Activated naive CD4-positive, alpha-beta T cell treated with anti-CD3 and anti-CD28 coated beads, Interleukin-2, amount 50 U/mL, for 24 hours (primary cell): ENCODE measurements at regions not wholly inside any gene's neighbourhood (a gene's known extent, or its start where the extent isn't known, plus 50 kb on each side); places are given as distances from the start of the nearest gene placed in this dataset.

Source experiments
- H3K27ac Mint-ChIP-seq: one replicate; pipeline ENCODE4 v1.8.0; 2021; ENCODE audit warnings: mild to moderate bottlenecking, mixed read lengths
- H3K27me3 Mint-ChIP-seq: one replicate; pipeline ENCODE4 v1.8.0; 2021; ENCODE audit warnings: mixed read lengths
- H3K36me3 Mint-ChIP-seq: one replicate; pipeline ENCODE4 v1.8.0; 2021; ENCODE audit warnings: mixed read lengths
- H3K4me1 Mint-ChIP-seq: one replicate; pipeline ENCODE4 v1.8.0; 2021; ENCODE audit warnings: mixed read lengths
- H3K4me3 Mint-ChIP-seq: one replicate; pipeline ENCODE4 v1.8.0; 2021; ENCODE audit warnings: mild to moderate bottlenecking, mixed read lengths
- H3K9me3 Mint-ChIP-seq: one replicate; pipeline ENCODE4 v1.8.0; 2021; ENCODE audit warnings: mixed read lengths

DNA sequence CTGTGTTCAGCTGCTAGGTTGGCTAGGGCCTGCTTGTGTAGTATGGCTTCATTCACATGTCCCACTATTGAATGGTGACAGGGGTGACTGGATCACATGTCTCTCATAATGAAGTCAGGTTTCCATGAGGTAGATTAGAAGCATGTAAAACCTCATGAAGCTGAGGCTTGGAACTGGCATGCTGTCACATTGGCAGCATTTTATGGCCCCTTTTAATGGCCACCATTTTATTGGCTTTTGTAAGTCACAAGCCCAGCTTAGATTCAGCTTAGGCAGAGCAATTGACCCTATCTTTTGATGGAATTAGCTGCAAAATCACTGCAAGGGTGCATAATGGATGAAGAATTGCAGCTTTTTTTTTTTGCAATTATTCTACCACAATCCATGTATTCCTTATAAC lies 583.5 kb downstream of the MED13L start:
- no peak overlapping the region for H3K4me3 Mint-ChIP-seq
- no peaks in the 10 kb centered on the region for H3K4me1 Mint-ChIP-seq
- no peak overlapping the region for H3K27ac Mint-ChIP-seq
- H3K27me3 Mint-ChIP-seq: peaks cover 3% of the 10 kb centered on the region
- H3K9me3 Mint-ChIP-seq: no peaks in the 10 kb centered on the region
- no peaks in the 10 kb centered on the region for H3K36me3 Mint-ChIP-seq

DNA sequence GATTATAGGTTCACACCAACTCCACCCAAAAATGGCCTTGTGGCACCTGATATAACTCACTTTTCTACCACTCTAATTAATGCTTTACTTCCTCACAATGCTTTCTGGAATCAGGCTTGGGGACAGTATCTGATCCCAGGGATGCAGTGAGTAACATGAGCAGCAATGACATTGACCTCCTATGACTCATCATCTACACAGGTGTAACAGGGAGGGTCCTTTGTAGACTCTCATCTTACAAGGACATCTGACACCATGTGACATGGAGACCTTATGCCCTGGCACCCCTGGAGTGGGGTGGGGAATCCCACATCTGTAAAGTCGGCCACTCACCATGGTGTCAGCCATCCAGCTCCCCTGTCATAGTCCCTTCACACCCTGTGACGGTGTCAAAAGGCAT lies 586.4 kb downstream of the MED13L start:
- no peaks in the 10 kb centered on the region for H3K9me3 Mint-ChIP-seq
- no peak overlapping the region for H3K4me3 Mint-ChIP-seq
- H3K27ac Mint-ChIP-seq: no peak overlapping the region
- no peaks in the 10 kb centered on the region for H3K36me3 Mint-ChIP-seq
- no peaks in the 10 kb centered on the region for H3K4me1 Mint-ChIP-seq
- H3K27me3 Mint-ChIP-seq: peaks cover 5% of the 10 kb centered on the region

DNA sequence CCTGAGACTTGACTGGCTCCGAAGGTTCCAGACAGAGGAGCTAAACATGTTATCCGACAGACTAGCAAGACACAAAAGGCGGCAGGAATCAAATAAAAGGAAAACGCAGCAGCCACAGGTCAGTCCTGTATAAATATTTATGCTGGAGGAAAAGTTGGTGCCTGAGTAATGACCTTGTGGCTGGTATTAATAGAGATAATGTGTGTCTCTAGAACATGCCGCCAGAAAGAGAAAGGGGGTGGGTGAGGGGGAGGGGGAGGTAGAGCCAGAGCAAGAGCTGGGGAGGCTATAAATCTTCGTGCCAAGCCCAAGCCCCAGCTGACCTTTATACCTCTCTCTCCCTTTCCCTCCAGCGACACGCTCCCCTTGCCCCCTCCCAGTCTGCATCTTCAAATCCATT lies 590.4 kb downstream of the MED13L start:
- Mint-ChIP-seq H3K36me3 (no peaks in the 10 kb centered on the region), H3K27me3 (peaks cover 2% of the 10 kb centered on the region), H3K27ac (no peak overlapping the region), H3K9me3 (no peaks in the 10 kb centered on the region), H3K4me1 (no peaks in the 10 kb centered on the region), H3K4me3 (no peak overlapping the region)

DNA sequence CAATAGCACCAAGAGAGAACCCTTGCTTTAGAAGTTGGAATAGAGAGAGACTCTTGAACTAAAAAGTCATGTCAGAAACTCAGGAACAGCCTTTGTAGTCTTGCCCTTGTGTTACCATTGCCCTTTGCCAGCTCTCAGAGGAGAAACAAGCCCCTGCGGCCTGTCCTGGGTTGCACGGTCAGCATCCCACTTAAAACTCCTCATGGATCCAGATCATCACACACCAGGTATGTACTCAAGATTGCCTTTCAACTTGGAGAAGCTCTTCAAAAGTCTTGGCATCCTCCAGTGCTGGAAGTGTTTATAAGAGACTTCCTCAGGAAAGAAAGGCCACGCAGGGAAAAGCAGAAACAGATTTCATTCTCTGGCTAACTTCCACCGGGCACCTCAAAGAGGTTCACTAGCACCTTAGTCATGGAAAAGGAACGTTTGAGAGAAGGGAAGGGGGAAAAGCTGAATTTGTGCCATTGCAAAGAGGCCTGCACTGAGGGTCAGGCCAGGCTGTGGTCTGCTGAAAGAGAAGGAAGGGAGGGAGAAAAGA lies 594.2 kb downstream of the MED13L start:
- Mint-ChIP-seq H3K9me3 (no peaks in the 10 kb centered on the region), H3K27ac (no peak overlapping the region), H3K4me1 (no peaks in the 10 kb centered on the region), H3K27me3 (peaks cover 1% of the 10 kb centered on the region), H3K4me3 (no peak overlapping the region), H3K36me3 (no peaks in the 10 kb centered on the region)

DNA sequence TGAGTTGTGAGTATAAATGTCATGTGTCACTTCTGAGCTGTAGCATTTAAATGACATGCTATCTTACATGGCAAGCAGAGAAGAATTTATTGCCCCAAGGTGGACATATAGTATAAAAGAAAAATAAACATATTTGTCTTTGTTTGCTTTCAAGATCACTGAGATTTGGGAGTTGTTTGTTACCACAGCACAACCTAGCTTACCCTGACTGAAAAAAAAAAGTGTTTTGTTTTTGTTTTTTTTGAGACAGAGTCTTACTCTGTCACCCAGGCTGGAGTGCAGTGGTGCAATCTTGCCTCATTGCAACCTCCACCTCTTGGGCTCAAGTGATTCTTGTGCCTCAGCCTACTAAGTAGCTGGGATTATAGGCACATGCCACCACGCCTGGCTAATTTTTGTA lies 596.5 kb downstream of the MED13L start:
- Mint-ChIP-seq H3K27me3 (no peaks in the 10 kb centered on the region), H3K9me3 (no peaks in the 10 kb centered on the region), H3K36me3 (no peaks in the 10 kb centered on the region), H3K4me1 (no peaks in the 10 kb centered on the region), H3K4me3 (no peak overlapping the region), H3K27ac (no peak overlapping the region)

DNA sequence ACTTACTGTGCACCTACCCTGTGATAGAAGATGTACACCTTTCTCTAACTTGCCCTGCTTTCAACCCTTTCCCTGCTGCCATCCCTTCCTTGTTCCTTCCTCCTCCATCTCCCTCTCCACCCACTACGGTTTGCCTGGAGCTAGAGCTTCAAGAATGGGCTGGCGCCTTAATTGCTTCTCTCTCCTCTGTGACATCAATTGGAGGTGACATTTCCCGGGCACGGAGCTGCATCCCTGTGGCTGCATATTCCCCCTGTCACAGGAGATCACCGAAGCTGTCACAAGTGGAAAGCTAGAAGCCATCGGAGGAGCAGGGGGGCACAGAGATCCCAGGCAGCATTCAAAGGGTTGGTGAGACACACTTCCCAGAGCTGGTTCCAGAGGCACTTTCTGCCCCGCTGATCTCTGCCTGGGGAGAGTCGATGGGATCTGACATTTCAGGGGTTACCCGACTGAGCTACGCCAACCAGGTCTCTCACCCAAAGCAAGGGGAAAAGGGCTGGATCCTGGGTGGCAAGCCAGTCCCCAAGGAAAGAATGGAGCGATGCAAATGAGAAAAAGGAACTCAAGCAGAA lies 604.9 kb downstream of the MED13L start:
- Mint-ChIP-seq H3K4me1 (no peaks in the 10 kb centered on the region), H3K36me3 (no peaks in the 10 kb centered on the region), H3K27ac (no peak overlapping the region), H3K27me3 (no peaks in the 10 kb centered on the region), H3K9me3 (peaks cover 9% of the 10 kb centered on the region), H3K4me3 (no peak overlapping the region)

DNA sequence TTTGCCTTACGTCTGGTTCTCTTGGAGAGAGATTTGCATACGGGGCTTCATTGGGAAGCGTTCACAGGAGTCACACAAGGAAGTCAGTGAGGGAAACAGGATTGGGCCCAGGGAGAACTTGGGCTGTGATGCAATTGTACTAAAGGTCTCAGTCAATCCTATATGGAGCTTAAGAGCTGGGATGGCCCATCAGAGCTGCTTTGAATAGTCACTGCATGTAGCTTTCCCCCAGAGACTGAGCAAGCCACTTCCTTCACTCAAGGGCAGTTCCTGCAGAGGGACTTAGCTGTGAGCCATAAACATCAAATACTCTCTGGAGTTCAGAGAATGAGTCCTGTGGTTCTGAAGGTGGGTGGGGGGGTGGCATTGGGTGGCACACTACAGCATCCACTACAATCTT lies 605.4 kb downstream of the MED13L start:
- H3K4me1 Mint-ChIP-seq: no peaks in the 10 kb centered on the region
- no peaks in the 10 kb centered on the region for H3K27me3 Mint-ChIP-seq
- peaks cover 9% of the 10 kb centered on the region for H3K9me3 Mint-ChIP-seq
- no peaks in the 10 kb centered on the region for H3K36me3 Mint-ChIP-seq
- H3K27ac Mint-ChIP-seq: no peak overlapping the region
- H3K4me3 Mint-ChIP-seq: no peak overlapping the region

DNA sequence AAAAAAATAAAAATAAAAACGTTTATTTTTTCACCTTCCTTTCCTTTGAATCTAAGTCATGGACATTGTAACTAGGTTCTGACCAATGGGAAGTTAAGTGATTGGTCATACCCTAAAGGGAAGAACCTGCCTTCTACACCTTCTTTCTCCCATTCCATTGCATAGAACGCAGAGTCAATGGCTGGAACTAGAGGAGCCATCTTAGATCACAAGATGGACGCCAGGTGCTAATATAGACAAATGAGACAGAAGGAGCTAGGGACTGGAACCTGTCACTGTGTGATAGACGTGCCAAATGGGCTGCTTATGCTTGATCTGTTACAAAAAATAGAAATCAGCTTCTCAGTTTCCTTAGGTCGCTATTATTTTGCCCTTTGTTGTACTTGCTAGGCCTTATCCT lies 606.6 kb downstream of the MED13L start:
- peaks cover 9% of the 10 kb centered on the region for H3K9me3 Mint-ChIP-seq
- H3K36me3 Mint-ChIP-seq: no peaks in the 10 kb centered on the region
- no peaks in the 10 kb centered on the region for H3K4me1 Mint-ChIP-seq
- no peaks in the 10 kb centered on the region for H3K27me3 Mint-ChIP-seq
- H3K4me3 Mint-ChIP-seq: no peak overlapping the region
- no peak overlapping the region for H3K27ac Mint-ChIP-seq

DNA sequence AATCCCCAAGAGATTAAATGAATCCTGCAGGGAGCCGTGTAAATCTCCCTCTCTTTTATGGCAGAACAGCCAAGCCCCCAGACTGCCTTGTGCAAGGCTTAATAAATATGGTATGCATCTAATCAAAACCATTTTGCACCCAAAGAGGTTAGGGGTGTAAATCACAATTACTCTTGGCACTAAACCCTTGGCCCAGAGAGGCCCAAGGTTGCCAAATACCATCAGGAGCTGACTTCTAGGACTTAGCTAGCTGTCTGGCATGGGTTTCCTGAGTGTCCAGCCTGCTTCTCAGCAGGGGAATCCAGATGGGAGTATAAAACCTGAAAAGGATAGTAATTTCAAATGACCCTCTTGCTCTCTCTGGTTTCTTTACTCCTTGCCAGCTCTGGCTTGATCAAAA lies 610.4 kb downstream of the MED13L start:
- Mint-ChIP-seq H3K9me3 (peaks cover 14% of the 10 kb centered on the region), H3K27ac (no peak overlapping the region), H3K27me3 (peaks cover 4% of the 10 kb centered on the region), H3K4me1 (no peaks in the 10 kb centered on the region), H3K4me3 (no peak overlapping the region), H3K36me3 (no peaks in the 10 kb centered on the region)

DNA sequence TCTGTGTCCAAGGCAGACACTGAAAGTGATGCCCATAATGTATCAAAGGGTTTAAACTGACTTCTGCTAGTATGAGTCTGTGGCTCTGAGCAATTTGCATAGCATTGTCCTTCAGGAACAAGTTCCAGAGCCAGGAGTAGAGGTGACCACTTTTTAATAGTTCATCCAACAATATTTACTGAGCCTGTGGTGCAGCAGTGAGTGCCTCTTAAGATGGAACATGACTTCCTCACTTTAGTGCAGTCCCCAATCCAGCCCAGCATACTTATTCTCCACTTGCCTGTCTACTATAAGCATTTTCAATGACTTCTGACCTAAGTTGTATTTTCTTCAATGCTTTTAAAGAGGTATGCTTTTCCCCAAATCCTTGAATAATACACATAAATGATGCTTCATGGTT lies 611.3 kb downstream of the MED13L start:
- H3K9me3 Mint-ChIP-seq: peaks cover 9% of the 10 kb centered on the region
- H3K27me3 Mint-ChIP-seq: peaks cover 7% of the 10 kb centered on the region
- H3K4me3 Mint-ChIP-seq: no peak overlapping the region
- no peaks in the 10 kb centered on the region for H3K36me3 Mint-ChIP-seq
- no peak overlapping the region for H3K27ac Mint-ChIP-seq
- H3K4me1 Mint-ChIP-seq: no peaks in the 10 kb centered on the region

DNA sequence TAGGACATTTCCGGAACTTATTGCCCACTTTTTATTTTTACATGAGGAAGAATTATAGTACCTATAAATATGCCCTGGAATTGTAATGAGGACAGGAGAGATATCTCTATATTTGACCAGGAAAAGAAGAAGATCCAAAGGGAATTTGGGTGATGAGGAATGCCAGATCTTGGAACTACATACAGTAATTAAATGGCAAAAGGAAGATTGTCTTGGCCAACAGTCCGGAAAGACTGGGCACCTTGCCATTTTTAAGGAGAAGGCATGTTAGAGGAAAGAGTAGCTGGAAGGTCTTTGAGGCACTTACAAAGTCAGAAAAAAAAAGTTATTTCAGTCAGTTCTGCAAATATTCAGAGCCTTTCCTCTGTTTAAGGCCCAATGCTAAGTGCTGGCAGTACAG lies 616.4 kb downstream of the MED13L start:
- Mint-ChIP-seq H3K27ac (no peak overlapping the region), H3K9me3 (peaks cover 7% of the 10 kb centered on the region), H3K4me3 (no peak overlapping the region), H3K4me1 (no peaks in the 10 kb centered on the region), H3K36me3 (no peaks in the 10 kb centered on the region), H3K27me3 (peaks cover 14% of the 10 kb centered on the region)

DNA sequence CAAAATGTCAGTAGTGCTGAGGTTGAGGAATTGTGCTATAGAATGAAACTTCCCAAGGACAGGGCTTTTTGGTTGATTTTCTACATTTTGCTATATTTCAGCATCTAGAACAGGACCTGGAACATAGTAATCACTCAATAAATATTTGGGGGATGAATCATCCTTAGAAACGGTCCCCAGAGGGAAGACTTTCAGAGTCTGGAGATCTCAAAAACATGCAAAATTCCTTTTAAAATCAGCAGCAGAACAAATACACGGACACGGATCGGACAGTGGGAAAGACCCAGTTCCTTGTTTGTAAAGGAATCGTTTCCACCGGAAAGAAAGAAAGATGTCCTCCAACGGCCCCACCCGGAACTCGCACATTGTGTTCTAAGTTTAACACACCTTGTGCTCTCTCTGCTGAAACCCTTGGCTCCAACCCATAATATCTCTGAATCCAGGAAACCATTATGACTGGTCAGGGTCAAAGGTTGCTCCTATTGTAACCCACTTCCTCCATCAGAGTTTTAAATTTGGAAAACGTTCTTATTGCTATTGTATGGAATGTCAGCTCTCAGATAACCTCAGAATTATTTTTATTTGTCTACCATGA lies 617.2 kb downstream of the MED13L start:
- Mint-ChIP-seq H3K9me3 (peaks cover 7% of the 10 kb centered on the region), H3K4me3 (no peak overlapping the region), H3K27ac (no peak overlapping the region), H3K36me3 (no peaks in the 10 kb centered on the region), H3K27me3 (peaks cover 14% of the 10 kb centered on the region), H3K4me1 (no peaks in the 10 kb centered on the region)

DNA sequence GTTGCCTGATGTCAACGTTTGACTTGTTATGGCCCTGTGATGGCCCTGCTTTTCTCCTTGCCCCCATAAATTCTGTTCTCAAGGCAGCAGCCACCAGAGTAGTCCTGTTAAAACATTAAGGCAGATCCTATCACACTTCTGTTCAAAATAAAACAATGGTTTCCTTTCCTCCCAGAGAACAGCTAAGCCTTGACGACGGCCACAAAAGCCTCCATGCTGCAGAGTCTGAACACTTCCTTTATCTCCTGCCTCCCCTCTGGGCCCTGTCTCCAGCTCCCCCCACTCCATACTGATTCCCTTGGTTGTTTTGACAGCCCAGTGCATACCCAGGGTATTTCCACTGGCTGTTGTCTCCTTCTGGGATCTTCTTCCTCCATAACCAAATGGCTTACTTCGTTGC lies 618.1 kb downstream of the MED13L start:
- no peak overlapping the region for H3K27ac Mint-ChIP-seq
- H3K36me3 Mint-ChIP-seq: no peaks in the 10 kb centered on the region
- H3K27me3 Mint-ChIP-seq: peaks cover 14% of the 10 kb centered on the region
- H3K4me3 Mint-ChIP-seq: no peak overlapping the region
- H3K4me1 Mint-ChIP-seq: no peaks in the 10 kb centered on the region
- H3K9me3 Mint-ChIP-seq: peaks cover 7% of the 10 kb centered on the region

DNA sequence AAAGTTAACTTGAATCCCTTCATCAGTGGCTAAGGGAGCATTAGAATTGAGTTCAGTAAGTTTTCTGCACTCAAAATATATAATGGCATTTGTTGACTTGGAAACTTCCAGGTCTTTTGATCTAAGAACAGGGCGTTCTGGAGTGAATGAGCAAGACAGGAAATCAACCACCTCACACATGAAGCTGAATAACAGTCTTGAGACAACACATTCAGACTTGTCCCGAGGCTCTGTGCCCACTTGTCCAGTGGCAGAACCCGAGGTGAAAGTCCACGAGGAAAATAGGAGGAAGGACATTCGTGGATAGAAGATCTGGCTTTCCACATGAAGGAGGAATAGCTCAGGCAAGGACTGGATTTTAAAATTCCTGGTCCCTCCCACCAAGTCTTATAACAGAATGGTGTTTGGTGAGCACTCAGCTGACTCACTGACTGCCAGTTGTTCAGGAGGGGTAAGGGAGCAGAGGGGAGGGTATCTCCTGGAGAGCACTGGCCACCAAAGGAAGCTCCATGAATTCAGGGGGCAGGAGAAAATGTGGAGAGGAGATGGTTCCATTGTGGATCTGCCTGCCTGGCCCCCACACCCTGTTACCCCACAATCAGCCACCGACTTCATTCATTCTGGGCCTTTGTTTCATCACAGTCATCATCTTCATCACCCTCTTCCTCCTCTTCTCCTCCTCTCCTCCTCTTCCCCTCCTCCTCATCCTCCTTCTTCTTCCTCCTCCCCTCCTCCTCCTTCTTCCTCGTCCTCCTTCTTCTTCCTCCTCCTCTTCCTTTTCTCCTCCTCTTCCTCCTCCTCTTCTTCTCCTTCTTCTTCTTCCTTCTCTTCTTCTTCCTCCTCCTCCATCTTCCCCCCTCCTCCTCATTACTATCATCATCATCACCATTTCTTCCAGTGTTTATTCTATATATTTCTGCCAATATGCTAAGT lies 620.1 kb downstream of the MED13L start:
- no peak overlapping the region for H3K27ac Mint-ChIP-seq
- peaks cover 14% of the 10 kb centered on the region for H3K27me3 Mint-ChIP-seq
- H3K4me3 Mint-ChIP-seq: no peak overlapping the region
- no peaks in the 10 kb centered on the region for H3K4me1 Mint-ChIP-seq
- H3K9me3 Mint-ChIP-seq: peaks cover 5% of the 10 kb centered on the region
- H3K36me3 Mint-ChIP-seq: no peaks in the 10 kb centered on the region

DNA sequence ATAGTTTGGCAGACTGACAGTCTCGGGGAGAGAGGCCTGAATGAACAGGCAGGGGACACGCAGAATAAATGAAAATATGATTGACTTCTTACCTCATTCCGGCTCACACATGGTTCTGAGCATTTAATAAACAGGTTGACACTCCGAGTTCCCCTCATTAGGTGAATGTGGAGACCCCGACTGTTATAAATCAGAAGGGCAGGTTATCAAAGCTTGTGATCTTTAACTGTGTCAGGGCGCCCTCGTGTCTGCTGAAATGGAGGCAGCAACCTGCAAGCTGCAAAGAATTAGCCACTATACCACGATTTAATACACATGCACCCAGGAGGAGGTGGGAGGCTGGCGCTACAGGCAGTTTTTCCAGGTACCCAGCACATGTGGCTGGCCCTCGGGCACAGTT lies 627.5 kb downstream of the MED13L start:
- Mint-ChIP-seq H3K27me3 (peaks cover 4% of the 10 kb centered on the region), H3K27ac (no peak overlapping the region), H3K9me3 (peaks cover 10% of the 10 kb centered on the region), H3K4me3 (no peak overlapping the region), H3K36me3 (peaks cover 3% of the 10 kb centered on the region), H3K4me1 (no peaks in the 10 kb centered on the region)

DNA sequence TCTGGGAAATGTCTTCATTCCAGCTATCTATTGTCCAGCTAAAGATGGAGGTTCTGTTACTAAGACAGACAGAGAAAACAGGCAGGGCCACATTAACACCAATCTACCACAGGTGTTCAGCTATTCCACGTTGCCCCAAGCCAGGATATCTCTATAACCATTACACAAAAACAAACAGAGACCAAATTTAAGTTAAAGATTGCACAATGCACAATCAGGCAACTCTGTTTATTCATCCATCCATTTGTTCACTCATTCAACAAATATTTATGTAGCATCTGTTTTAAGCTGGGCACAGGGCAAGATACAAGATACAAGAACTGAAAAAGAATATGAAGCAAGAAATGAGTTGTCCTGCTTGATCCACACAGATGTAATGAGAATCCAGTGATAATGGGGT lies 629.0 kb downstream of the MED13L start:
- peaks cover 3% of the 10 kb centered on the region for H3K36me3 Mint-ChIP-seq
- H3K27me3 Mint-ChIP-seq: peaks cover 4% of the 10 kb centered on the region
- H3K4me3 Mint-ChIP-seq: no peak overlapping the region
- H3K4me1 Mint-ChIP-seq: no peaks in the 10 kb centered on the region
- no peak overlapping the region for H3K27ac Mint-ChIP-seq
- H3K9me3 Mint-ChIP-seq: peaks cover 10% of the 10 kb centered on the region
